GM12892 (cell line): ENCODE measurements at regions not wholly inside any gene's neighbourhood (a gene's known extent, or its start where the extent isn't known, plus 50 kb on each side); places are given as distances from the start of the nearest gene placed in this dataset.

Experiments used
- DNase-seq: peaks from one replicate; pipeline ENCODE4 v3.0.0; 2011; ENCODE audit not compliant: insufficient read length
- FAIRE-seq: peaks from 2 replicates; lab custom pipeline; 2011; peaks lifted over from hg19 to GRCh38; lab: Jason Lieb, UNC
- POLR2A ChIP-seq: IDR thresholded peaks from 2 replicates; pipeline ENCODE4 v1.6.1; 2011; ENCODE audit warnings: low read depth, low read length, control low read depth
- POLR2AphosphoS5 ChIP-seq: IDR thresholded peaks from 2 replicates; pipeline ENCODE4 v1.6.1; 2011; ENCODE audit warnings: low read depth, low read length, control low read depth
- TAF1 ChIP-seq: IDR thresholded peaks from 2 replicates; pipeline ENCODE4 v1.6.1; 2011; ENCODE audit warnings: low read depth, mild to moderate bottlenecking, control low read depth, low read length, borderline replicate concordance

DNA sequence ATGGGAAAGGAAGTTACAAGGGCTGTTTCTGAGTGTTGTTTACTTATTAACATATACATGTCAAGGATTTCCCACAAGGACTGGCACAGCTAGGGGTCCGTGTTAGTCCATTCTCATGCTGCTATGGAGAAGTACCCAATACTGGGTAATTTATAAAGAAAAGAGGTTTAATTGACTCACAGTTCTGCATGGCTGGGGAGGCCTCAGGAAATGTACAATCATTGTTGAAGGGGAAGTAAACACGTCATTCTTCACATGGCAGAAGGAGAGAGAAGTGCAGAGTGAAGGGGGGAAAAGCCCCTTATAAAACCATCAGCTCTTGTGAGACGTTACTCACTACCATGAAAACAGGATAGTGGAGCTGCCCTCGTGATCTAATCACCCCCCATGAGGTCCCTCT lies 128.9 kb upstream of the CELF4 start:
- FAIRE-seq: no peak
- TF ChIP-seq POLR2A (no peak), TAF1 (no peak), POLR2AphosphoS5 (no peak)

DNA sequence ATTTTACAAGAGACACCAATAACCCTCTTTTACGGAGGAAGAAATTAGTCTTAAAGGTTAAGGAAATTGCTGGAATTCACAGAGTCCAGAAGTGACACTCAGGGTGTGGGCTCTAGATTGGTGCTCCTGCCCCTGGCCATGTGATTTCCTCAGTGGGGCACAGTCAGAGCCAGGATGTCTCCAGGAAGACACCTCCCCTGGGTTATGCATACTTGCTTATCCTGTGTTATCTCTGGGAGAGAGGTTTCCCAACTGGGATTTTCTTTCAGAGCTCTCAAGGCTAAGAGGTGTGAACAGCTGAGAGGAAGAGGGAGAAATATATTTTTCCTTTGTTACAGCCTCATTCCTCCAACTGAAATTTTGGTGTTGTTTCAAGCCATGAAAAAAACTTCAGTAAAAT lies 125.6 kb upstream of the CELF4 start:
- TF ChIP-seq TAF1 (no peak), POLR2AphosphoS5 (no peak), POLR2A (no peak)
- DNase-seq: no peak
- FAIRE-seq: no peak

More for the DNA sequence above, 128.9 kb upstream of the CELF4 start:
- no peak for DNase-seq

DNA sequence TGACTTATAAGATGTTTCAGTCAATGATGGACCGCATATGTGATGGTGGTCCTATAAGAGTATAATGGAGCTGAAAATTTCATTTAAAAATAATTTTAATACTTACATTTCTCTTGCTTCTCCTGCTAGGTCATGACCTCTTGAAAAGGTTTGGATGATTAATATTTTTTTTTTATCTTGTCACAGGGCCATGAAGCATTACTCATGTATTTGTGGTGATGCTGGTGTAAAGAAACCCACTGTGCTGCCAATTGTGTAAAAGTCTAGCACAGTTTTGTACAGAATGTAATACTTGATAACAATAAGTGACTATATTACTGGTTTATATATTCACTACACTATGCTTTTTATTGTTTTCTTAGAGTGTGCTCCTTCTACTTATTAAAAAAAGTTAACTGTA lies 124.2 kb upstream of the CELF4 start:
- TF ChIP-seq TAF1 (no peak), POLR2A (no peak), POLR2AphosphoS5 (no peak)
- FAIRE-seq (no peak), DNase-seq (no peak)

DNA sequence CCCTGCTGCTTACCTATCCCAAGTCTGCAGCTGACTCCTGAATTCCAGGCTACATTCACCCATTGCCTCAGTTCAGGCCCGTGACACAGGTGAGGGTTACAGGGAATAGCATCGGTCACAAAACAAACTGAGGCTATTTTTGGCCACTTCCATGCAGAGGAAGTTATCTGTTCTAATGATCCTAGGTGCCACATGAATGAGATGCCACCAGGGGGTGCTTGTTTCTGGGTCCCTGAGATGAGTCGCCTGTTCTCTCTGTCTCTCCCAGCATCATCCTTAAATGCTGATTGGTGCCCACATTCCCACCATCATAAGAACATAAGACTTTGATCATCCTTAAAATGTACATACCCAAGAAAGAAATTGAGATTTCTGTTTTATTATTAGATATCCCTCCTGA lies 119.0 kb upstream of the CELF4 start:
- DNase-seq (no peak), FAIRE-seq (no peak)
- TF ChIP-seq POLR2A (no peak), POLR2AphosphoS5 (no peak), TAF1 (no peak)

DNA sequence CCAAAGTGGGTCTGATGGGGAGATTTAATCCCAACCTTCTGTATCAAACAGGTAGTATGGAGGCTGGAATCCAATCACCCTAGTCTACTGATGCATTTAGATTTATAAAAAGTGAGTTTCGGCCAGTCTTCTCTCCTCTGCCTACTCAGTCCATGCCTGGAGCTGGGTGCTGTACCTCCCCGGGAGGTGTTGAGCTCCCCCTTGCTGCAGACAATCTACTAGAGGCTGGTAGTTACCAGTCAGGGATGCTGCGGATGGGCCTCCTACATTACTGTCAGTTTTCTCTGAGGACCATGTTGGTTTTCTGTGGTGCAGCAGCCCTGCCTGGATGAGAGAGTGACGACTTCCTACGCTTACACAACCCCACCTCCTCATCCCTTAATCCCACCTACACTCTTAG lies 118.6 kb upstream of the CELF4 start:
- no peak for FAIRE-seq
- no peak for TF ChIP-seq TAF1
- TF ChIP-seq POLR2AphosphoS5: no peak
- TF ChIP-seq POLR2A: no peak
- no peak for DNase-seq

DNA sequence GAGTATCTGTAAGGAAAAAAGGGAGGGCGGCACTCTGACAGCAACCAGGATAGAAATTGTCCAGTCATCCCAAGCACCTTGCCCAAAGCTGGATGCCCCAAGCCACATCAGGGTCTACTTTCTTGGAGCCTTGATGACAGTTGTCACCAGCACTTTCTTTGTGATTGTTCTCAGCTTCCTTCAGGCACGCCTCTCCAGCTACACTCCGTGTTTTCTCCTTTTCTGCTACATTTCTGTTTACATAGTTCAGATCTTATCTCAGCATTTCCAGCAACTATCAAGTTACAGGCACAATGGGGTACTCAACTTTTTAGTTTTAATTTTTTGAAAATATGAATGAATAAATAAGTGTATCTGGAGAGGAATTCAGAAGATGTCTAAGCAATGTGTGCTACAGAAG lies 115.3 kb upstream of the CELF4 start:
- FAIRE-seq (no peak), DNase-seq (no peak)
- TF ChIP-seq POLR2A (no peak), POLR2AphosphoS5 (no peak), TAF1 (no peak)

DNA sequence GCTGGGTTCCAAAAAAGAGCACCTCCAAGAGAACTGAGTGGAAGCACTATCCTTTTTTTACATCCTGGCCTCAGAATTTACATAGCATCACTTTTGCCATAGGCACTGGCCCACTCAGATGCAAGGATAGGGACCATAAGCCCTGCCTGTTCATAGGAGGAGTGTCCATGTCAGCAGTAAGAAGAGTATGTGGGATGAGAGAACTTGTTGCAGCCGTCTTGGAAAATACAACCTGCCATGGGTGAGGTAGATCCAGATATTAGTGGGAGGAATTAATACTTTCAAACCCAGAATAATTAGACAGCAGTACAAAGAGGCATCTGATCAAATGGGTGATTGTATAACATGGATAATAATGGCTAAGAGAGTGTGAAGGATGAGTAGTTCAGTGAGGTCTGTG lies 110.7 kb upstream of the CELF4 start:
- DNase-seq (no peak), FAIRE-seq (no peak)
- no peak for TF ChIP-seq POLR2AphosphoS5
- TF ChIP-seq TAF1: no peak
- TF ChIP-seq POLR2A: no peak

DNA sequence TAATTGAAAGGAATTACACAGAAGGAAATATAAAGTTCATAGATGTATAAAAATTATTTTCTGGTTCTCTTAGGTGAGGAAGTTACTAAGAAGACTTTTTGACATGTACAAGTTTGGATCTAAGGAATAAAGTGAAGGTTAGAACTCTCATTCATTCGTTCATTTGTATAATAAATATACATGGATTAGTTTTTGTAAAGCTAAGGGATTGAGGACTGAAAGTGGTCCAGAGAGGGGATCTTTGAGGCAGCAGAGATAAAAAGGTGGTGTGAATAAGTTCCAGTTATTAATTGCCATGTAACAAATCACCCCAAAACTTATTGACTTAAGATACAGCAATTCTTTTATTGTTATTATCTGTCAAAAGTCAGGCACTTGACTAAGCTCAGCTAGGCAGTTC lies 110.1 kb upstream of the CELF4 start:
- no peak for DNase-seq

DNA sequence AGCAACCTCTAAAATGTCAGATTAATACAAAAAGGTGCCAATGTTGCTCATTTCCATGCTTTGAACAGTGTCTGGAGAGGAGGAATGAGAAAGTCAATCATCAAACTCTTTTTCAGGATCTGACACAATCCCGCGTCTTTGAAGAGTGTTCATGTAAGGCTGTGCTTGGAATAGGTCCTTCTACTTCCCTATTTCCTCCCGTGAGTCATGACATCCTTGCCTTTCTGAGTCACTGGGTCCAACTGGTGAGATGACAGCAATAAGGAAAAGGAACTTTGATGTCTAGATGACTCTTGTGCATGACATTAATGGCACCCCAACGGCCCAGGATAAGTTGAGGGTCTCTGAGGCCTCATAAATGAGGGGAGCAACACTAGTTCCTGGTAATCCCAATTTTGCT lies 109.0 kb upstream of the CELF4 start:
- no peak for FAIRE-seq
- DNase-seq: no peak
- TF ChIP-seq POLR2A (no peak), TAF1 (no peak), POLR2AphosphoS5 (no peak)

More for the DNA sequence above, 110.1 kb upstream of the CELF4 start:
- no peak for FAIRE-seq
- TF ChIP-seq POLR2A (no peak), TAF1 (no peak), POLR2AphosphoS5 (no peak)

DNA sequence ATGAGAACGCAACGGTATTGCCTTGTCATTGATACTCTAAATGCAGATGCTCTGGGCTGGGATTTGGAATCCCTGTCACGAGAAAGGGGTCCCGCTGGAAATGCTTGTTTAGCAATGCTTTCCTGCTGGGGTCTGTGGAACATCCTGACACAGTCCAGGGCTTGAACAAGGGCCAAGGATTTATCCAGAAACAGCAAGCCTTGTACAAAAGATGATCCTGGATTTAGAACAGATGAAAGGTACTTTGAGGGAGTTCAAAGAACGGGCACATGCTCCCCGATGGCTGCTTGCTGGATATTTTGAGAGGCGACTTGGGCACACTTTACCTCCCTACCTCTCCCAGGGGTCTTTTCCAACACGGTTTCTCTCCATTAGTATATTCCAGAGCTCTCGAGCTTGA lies 108.1 kb upstream of the CELF4 start:
- DNase-seq: no peak
- FAIRE-seq: no peak
- TF ChIP-seq POLR2A (no peak), TAF1 (no peak)

DNA sequence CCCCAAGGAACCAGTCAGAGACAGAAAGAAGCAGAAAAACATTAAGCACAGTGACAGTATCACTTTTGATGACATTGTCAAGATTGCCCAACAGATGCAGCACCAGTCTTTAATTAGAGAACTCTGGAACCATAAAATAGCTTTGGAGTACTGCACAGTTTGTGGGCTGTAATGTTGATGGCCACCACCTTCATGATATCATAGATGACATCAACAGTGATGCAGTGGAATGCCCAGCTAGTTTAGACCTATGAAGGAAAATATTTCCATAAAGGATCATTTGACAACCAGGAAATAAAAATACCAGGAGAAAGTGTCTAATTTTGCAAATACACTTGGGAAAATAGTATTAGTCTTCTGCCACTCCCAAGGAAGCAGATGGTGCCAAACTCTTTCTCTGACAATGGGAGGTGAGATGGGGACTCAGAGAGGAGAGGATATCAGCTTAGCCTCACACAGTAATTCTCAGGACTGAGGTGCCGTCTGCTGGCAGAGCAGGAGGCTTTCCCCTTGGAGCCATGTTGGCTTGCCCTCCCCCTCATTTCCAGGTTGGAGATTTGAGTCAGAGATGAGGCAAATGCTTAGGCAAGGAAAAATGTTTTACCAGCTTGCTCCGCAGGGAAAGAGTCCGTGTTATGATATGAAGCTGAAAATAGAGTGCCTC lies 107.5 kb upstream of the CELF4 start:
- TF ChIP-seq POLR2A (no peak), TAF1 (no peak), POLR2AphosphoS5 (no peak)
- FAIRE-seq: no peak
- DNase-seq: no peak

DNA sequence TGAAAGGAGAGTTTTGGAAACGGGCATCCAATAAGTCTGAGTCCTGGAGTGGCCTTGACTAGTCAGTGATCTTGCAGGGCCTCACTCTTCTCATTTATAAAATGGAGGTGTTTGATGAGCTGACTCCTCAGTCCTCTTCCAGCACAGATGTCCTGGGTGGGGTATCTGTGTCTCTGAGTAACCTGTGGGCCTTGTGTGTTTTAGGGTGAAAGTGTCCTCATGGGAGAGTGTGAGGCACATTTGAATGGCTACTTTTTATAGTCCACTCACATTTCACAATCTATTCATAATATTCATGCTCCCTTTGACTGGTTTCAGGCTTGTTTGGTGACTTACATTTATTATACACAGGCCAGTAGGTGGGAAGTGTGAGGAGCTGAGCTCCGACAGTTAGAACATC lies 106.4 kb upstream of the CELF4 start:
- DNase-seq: no peak
- FAIRE-seq: no peak
- TF ChIP-seq POLR2A: no peak
- no peak for TF ChIP-seq POLR2AphosphoS5
- no peak for TF ChIP-seq TAF1

DNA sequence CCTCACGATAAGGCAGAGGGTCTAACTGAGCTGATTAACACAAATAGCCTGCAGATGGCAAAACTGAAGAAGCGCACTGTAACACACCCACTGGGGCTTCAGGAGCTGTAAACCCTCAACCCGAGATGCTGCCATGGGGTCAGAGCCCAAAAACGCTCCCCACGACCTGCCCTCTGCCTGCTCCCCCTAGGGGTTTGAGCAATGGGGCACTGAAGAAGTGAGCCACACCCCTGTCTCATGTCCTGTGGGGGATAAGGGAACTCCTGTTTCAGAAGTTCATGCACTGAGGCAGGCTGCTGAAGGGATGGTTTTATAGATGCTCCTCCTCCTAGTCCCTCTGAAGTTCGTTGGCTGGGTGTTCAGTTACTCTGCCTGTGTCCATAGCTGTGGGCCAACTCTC lies 105.9 kb upstream of the CELF4 start:
- DNase-seq: no peak
- no peak for TF ChIP-seq TAF1
- no peak for TF ChIP-seq POLR2A
- TF ChIP-seq POLR2AphosphoS5: no peak
- no peak for FAIRE-seq
